B cell (primary cell): ENCODE measurements at regions not wholly inside any gene's neighbourhood (a gene's known extent, or its start where the extent isn't known, plus 50 kb on each side); places are given as distances from the start of the nearest gene placed in this dataset.

Source experiments
- ATAC-seq: fragments of 200-7000 bp; cut with Tn5 transposase; one replicate; pipeline ENCODE4 v1.10.0; 2021; ENCODE audit warnings: low read depth, mild to moderate bottlenecking, moderate number of reproducible peaks, moderate library complexity
- CTCF ChIA-PET: fragments of 350-600 bp; sonication (Branson Sonifier 250); formaldehyde crosslinking; loops from one replicate; lab custom pipeline; 2021; ENCODE audit warnings: antibody characterized with exemption, inconsistent platforms; lab: Charles Lee
- POLR2A ChIA-PET: fragments of 350-600 bp; sonication (Branson Sonifier 250); formaldehyde crosslinking; loops from one replicate; lab custom pipeline; 2021; ENCODE audit warnings: antibody characterized with exemption; lab: Charles Lee
- DNase-seq: peaks from one replicate; pipeline ENCODE4 v3.0.0; 2013
- H2AFZ ChIP-seq: 2 replicates; pipeline ENCODE4 v1.6.1; 2012; ENCODE audit warnings: mild to moderate bottlenecking, low read depth, low read length; ENCODE audit not compliant: insufficient read depth, poor library complexity, severe bottlenecking
- H3K27ac ChIP-seq, 2 donors: 1 replicate in 1 of 2; 2 replicates in 1 of 2; pipeline ENCODE4 v1.5.1; 2012 to 2013; ENCODE audit warnings: low read length in 2 of 2, mild to moderate bottlenecking in 2 of 2, moderate library complexity in 1 of 2
- H3K27me3 ChIP-seq, 4 experiments: fragments of 200-600 bp in 1 of 4; sonication (generic) in 1 of 4; replicated peaks in 1 of 4; 1 replicate in 2 of 4; 2 replicates in 2 of 4; pipeline versions ENCODE4 v1.6.1 to v1.7.0; 2013 to 2016; ENCODE audit warnings: low read length in 3 of 4, mild to moderate bottlenecking in 2 of 4, mixed read lengths in 1 of 4, moderate library complexity in 1 of 4; ENCODE audit not compliant: insufficient read depth in 4 of 4, control insufficient read depth in 3 of 4; ENCODE audit errors: control extremely low read depth in 1 of 4
- H3K36me3 ChIP-seq, 2 experiments: replicated peaks in 1 of 2; 1 replicate in 1 of 2; 2 replicates in 1 of 2; pipeline versions ENCODE4 v1.6.1 to v1.7.1; 2013; ENCODE audit warnings: low read length in 1 of 2; ENCODE audit not compliant: insufficient read depth in 2 of 2, control insufficient read depth in 1 of 2; ENCODE audit errors: control extremely low read depth in 1 of 2, extremely low read depth in 1 of 2
- H3K4me1 ChIP-seq, 2 donors: fragments of 200-600 bp in 1 of 2; sonication (generic) in 1 of 2; 1 replicate in 1 of 2; 2 replicates in 1 of 2; pipeline versions ENCODE4 v1.5.1 to v1.6.1; 2013 to 2017; ENCODE audit warnings: low read length in 2 of 2; ENCODE audit not compliant: control insufficient read depth in 2 of 2, insufficient read depth in 2 of 2
- H3K4me2 ChIP-seq: replicated peaks from 2 replicates; pipeline ENCODE3; 2012; ENCODE audit warnings: mild to moderate bottlenecking, low read depth, low read length; ENCODE audit not compliant: poor library complexity, severe bottlenecking
- H3K4me3 ChIP-seq, 5 experiments: fragments of 200-600 bp in 1 of 5; sonication (generic) in 1 of 5; 1 replicate in 3 of 5; 2 replicates in 2 of 5; pipeline versions ENCODE4 v1.5.1 to v1.7.0; 2011 to 2016; ENCODE audit warnings: low read length in 4 of 5, mild to moderate bottlenecking in 4 of 5, low read depth in 2 of 5, control low read depth in 1 of 5, moderate library complexity in 1 of 5; ENCODE audit not compliant: insufficient read depth in 1 of 5; ENCODE audit errors: control extremely low read depth in 1 of 5, extremely low read depth in 1 of 5
- H3K79me2 ChIP-seq: fragments of 200-600 bp; sonication (generic); one replicate; pipeline ENCODE4 v1.6.0; 2016; ENCODE audit warnings: low read length; ENCODE audit not compliant: control insufficient read depth, insufficient read depth
- H3K9ac ChIP-seq: fragments of 200-600 bp; sonication (generic); 2 replicates; pipeline ENCODE4 v1.6.1; 2017; ENCODE audit warnings: mild to moderate bottlenecking, low read length, moderate library complexity
- H3K9me3 ChIP-seq, 3 donors: one replicate each; pipeline versions ENCODE4 v1.6.1 to v1.7.1; 2013; ENCODE audit warnings: low read length in 2 of 3; ENCODE audit not compliant: control insufficient read depth in 2 of 3, insufficient read depth in 1 of 3; ENCODE audit errors: control extremely low read depth in 1 of 3
- H4K20me1 ChIP-seq: 2 replicates; pipeline ENCODE4 v1.6.0; 2012; ENCODE audit warnings: mild to moderate bottlenecking, low read length; ENCODE audit not compliant: insufficient read depth, control insufficient read depth, poor library complexity, severe bottlenecking
- H3K27ac Mint-ChIP-seq: one replicate; pipeline ENCODE4 v1.8.0; 2021; ENCODE audit warnings: mixed read lengths
- H3K27me3 Mint-ChIP-seq: one replicate; pipeline ENCODE4 v1.8.0; 2021; ENCODE audit warnings: mixed read lengths
- H3K4me1 Mint-ChIP-seq: one replicate; pipeline ENCODE4 v1.8.0; 2021; ENCODE audit warnings: mixed read lengths
- H3K4me3 Mint-ChIP-seq: one replicate; pipeline ENCODE4 v1.8.0; 2021; ENCODE audit warnings: mixed read lengths
- H3K9me3 Mint-ChIP-seq: one replicate; pipeline ENCODE4 v1.8.0; 2022; ENCODE audit warnings: mixed read lengths; ENCODE audit not compliant: insufficient read depth
- CTCF ChIP-seq: fragments of 200-600 bp; IDR thresholded peaks from one replicate; pipeline ENCODE4 v1.8.0; 2022; ENCODE audit warnings: antibody characterized with exemption, mild to moderate bottlenecking
- EZH2 ChIP-seq: IDR thresholded peaks from 2 replicates; pipeline ENCODE4 v1.6.1; 2012; ENCODE audit warnings: borderline replicate concordance, low read depth, mild to moderate bottlenecking, moderate library complexity, low read length; ENCODE audit not compliant: insufficient read depth, poor library complexity, severe bottlenecking
- WGBS: methylation state at CpG from one replicate; pipeline ENCODE4 v1.1.5; 2013; ENCODE audit warnings: missing lambda C conversion rate; ENCODE audit not compliant: insufficient coverage; 5-methylcytosine and 5-hydroxymethylcytosine counted together
- intact Hi-C: fragments of 100-400 bp; cut with micrococcal nuclease; formaldehyde crosslinking; loops from one replicate; pipeline ENCODE4 v1.10.0; 2022

GRCh38 chr17:77745702-77746101, 212.8 kb upstream of the TNRC6C start:
- H3K4me2 ChIP-seq: no peak overlapping the region
- H3K4me1 ChIP-seq: no peaks in the 10 kb centered on the region
- WGBS: no CpG with 5 or more reads among the region's 2 CpGs
- intact Hi-C loops: no loop called here
- peaks cover 0 to 9% (median 0%) of the 10 kb centered on the region in 4 experiments for H3K27me3 ChIP-seq
- Mint-ChIP-seq H3K9me3 (peaks cover 3% of the 10 kb centered on the region), H3K4me1 (no peaks in the 10 kb centered on the region), H3K27ac (no peak overlapping the region), H3K4me3 (no peak overlapping the region), H3K27me3 (peaks cover 32% of the 10 kb centered on the region)
- TF ChIP-seq CTCF (no peak), EZH2 (no peak)
- ATAC-seq (no peak), DNase-seq (no peak)
- no peaks in the 10 kb centered on the region for H3K36me3 ChIP-seq
- ChIA-PET POLR2A (no interaction called here), CTCF (no interaction called here)
- peaks cover 0 to 23% (median 0%) of the 10 kb centered on the region in 3 donors for H3K9me3 ChIP-seq
- H3K79me2 ChIP-seq: no peaks in the 10 kb centered on the region
- no peak overlapping the region for H3K27ac ChIP-seq
- H4K20me1 ChIP-seq: no peaks in the 10 kb centered on the region
- H2AFZ ChIP-seq: no peak overlapping the region
- H3K9ac ChIP-seq: no peak overlapping the region
- no peak overlapping the region for H3K4me3 ChIP-seq

GRCh38 chr17:77746393-77746792, 212.1 kb upstream of the TNRC6C start:
- intact Hi-C loops: no loop called here
- ChIA-PET POLR2A (no interaction called here), CTCF (no interaction called here)
- Histone ChIP-seq H2AFZ (no peak overlapping the region), H3K27me3 (peaks cover 0 to 9% (median 0%) of the 10 kb centered on the region in 4 experiments), H3K79me2 (no peaks in the 10 kb centered on the region), H3K4me2 (no peak overlapping the region), H4K20me1 (no peaks in the 10 kb centered on the region), H3K4me3 (no peak overlapping the region), H3K9me3 (peaks cover 0 to 19% (median 0%) of the 10 kb centered on the region in 3 donors), H3K27ac (no peak overlapping the region), H3K36me3 (no peaks in the 10 kb centered on the region), H3K4me1 (no peaks in the 10 kb centered on the region), H3K9ac (no peak overlapping the region)
- TF ChIP-seq CTCF: no peak
- no peak for TF ChIP-seq EZH2
- Mint-ChIP-seq H3K27ac (no peak overlapping the region), H3K27me3 (peaks cover 32% of the 10 kb centered on the region), H3K4me1 (no peaks in the 10 kb centered on the region), H3K9me3 (peaks cover 3% of the 10 kb centered on the region), H3K4me3 (no peak overlapping the region)
- 88% methylated on average over 8 of the region's 8 CpGs for WGBS
- no peak for DNase-seq
- no peak for ATAC-seq
